ENCODE measurements at regions not wholly inside any gene's neighbourhood (a gene's known extent, or its start where the extent isn't known, plus 50 kb on each side); places are given as distances from the start of the nearest gene placed in this dataset.

DNA sequence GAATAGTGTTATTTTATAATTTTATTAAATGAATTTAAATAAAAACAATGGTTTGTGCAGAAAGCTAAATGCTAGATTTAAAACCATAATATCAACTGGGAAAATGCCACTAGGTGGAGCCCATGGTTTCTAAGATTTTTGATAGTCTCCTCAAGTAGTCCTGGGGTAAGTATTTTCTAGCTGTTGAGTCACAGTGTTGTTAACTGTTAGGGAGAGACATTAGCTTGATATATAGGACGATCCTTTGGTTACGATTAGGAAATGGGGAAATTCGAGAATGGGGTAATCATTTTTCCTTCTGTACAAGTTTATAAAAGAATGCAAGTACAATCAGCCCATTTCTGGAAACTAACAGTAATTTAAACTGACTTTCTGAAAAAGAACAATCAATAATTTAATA lies 378.4 kb downstream of the ANKRD50 start:
- H3K4me1 ChIP-seq (ENCODE audit: control insufficient read depth in 2 of 2, insufficient read depth in 2 of 2, low read length in 2 of 2), result no peaks in the 10 kb centered on the region
- Mint-ChIP-seq H3K4me3 (no peak overlapping the region), H3K36me3 (no peaks in the 10 kb centered on the region), H3K27ac (no peak overlapping the region), H3K27me3 (no peaks in the 10 kb centered on the region), H3K9me3 (no peaks in the 10 kb centered on the region), H3K4me1 (no peaks in the 10 kb centered on the region)
- ChIA-PET CTCF (no interaction called here), POLR2A (no interaction called here)
- H3K27ac ChIP-seq (ENCODE audit: low read depth, low read length), result no peak overlapping the region
- no peak overlapping the region for H3K4me3 ChIP-seq (ENCODE audit: low read length)
- H3K27me3 ChIP-seq (ENCODE audit: control insufficient read depth in 2 of 2, insufficient read depth in 2 of 2, low read length in 2 of 2), result no peaks in the 10 kb centered on the region
- H3K9me3 ChIP-seq (ENCODE audit: control insufficient read depth in 2 of 3, low read length in 3 of 3), result no peaks in the 10 kb centered on the region
- no peak for DNase-seq
- intact Hi-C loops (cut with micrococcal nuclease), result no loop called here
- no peak for ATAC-seq
- H3K36me3 ChIP-seq (ENCODE audit: control insufficient read depth in 2 of 3, insufficient read depth in 3 of 3, low read length in 3 of 3), result no peaks in the 10 kb centered on the region

DNA sequence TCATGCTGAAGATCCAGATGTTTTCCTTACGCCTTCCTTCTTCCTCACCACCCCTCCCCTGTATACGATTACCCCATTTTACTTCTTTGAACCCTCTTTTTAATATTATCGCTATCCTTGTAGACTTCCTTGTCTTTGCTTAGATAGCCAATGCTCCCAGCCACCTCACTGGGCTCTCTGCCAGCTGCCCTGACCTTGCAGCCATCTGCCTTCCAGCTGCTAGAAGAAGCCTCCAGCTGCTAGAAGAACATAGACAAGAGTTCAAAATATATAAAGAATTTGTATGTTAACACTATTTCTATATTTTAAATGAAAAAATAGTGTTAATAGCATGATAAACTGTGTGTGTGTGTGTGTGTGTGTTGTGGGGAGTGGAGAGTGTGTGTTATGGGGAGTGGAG lies 374.7 kb downstream of the ANKRD50 start:
- H3K4me3 Mint-ChIP-seq, result no peak overlapping the region
- ChIA-PET CTCF (no interaction called here), POLR2A (no interaction called here)
- intact Hi-C loops (cut with micrococcal nuclease), result no loop called here
- ATAC-seq, result no peak
- no peaks in the 10 kb centered on the region for H3K9me3 Mint-ChIP-seq
- Histone ChIP-seq H3K36me3 (ENCODE audit: control insufficient read depth in 2 of 3, insufficient read depth in 3 of 3, low read length in 3 of 3) (no peaks in the 10 kb centered on the region), H3K9me3 (ENCODE audit: control insufficient read depth in 2 of 3, low read length in 3 of 3) (no peaks in the 10 kb centered on the region), H3K27me3 (ENCODE audit: control insufficient read depth in 2 of 2, insufficient read depth in 2 of 2, low read length in 2 of 2) (no peaks in the 10 kb centered on the region), H3K4me3 (ENCODE audit: low read length) (no peak overlapping the region), H3K4me1 (ENCODE audit: control insufficient read depth in 2 of 2, insufficient read depth in 2 of 2, low read length in 2 of 2) (no peaks in the 10 kb centered on the region), H3K27ac (ENCODE audit: low read depth, low read length) (no peak overlapping the region)
- H3K27me3 Mint-ChIP-seq, result no peaks in the 10 kb centered on the region
- H3K27ac Mint-ChIP-seq, result no peak overlapping the region
- no peaks in the 10 kb centered on the region for H3K4me1 Mint-ChIP-seq
- no peaks in the 10 kb centered on the region for H3K36me3 Mint-ChIP-seq
- no peak for DNase-seq

DNA sequence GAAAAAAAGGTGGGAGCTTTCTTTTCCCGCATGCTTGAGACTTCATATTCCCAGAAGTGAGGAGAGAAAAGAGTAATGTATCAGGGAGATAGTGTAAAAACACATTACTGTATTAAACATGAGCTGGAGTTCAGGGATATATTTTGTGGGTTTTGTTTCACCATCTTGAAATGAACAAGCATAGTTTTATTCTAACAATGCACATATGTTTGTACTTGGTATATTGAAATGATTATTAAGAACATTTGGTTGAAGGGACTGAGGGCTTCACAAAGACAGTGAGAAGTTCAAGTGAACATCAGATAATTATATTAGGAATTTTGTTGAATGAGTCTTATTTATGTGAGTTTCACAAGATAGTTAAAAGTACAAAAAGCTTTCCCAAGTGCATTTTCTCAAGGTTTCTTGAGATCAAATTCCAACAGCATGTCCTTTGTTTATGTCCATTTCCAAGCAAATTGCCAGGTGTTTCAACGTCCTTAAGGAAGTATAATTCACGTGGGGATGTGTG lies 368.8 kb downstream of the ANKRD50 start:
- no peaks in the 10 kb centered on the region for H3K9me3 ChIP-seq (ENCODE audit: control insufficient read depth in 2 of 3, low read length in 3 of 3)
- H3K9me3 Mint-ChIP-seq, result peaks cover 0 to 2% (median 0%) of the 10 kb centered on the region in 11 donors
- no peaks in the 10 kb centered on the region for H3K36me3 Mint-ChIP-seq
- H3K27ac Mint-ChIP-seq, result no peak overlapping the region
- no peaks in the 10 kb centered on the region for H3K4me1 ChIP-seq (ENCODE audit: control insufficient read depth in 2 of 2, insufficient read depth in 2 of 2, low read length in 2 of 2)
- H3K36me3 ChIP-seq (ENCODE audit: control insufficient read depth in 2 of 3, insufficient read depth in 3 of 3, low read length in 3 of 3), result no peaks in the 10 kb centered on the region
- intact Hi-C loops (cut with micrococcal nuclease), result no loop called here
- no peak overlapping the region for H3K4me3 Mint-ChIP-seq
- H3K27me3 ChIP-seq (ENCODE audit: control insufficient read depth in 2 of 2, insufficient read depth in 2 of 2, low read length in 2 of 2), result no peaks in the 10 kb centered on the region
- no peak overlapping the region for H3K27ac ChIP-seq (ENCODE audit: low read depth, low read length)
- DNase-seq (no peak), ATAC-seq (no peak)
- no peak overlapping the region for H3K4me3 ChIP-seq (ENCODE audit: low read length)
- ChIA-PET POLR2A (no interaction called here), CTCF (no interaction called here)
- H3K27me3 Mint-ChIP-seq, result peaks cover 0 to 9% (median 0%) of the 10 kb centered on the region in 5 donors
- H3K4me1 Mint-ChIP-seq, result no peaks in the 10 kb centered on the region

- no peaks in the 10 kb centered on the region for H3K27me3 ChIP-seq (ENCODE audit: control insufficient read depth in 2 of 2, insufficient read depth in 2 of 2, low read length in 2 of 2)
- H3K4me1 Mint-ChIP-seq, result no peaks in the 10 kb centered on the region
- no peak overlapping the region for H3K4me3 ChIP-seq (ENCODE audit: low read length)
- H3K9me3 Mint-ChIP-seq, result peaks cover 0 to 19% (median 10%) of the 10 kb centered on the region in 11 donors
- H3K36me3 ChIP-seq (ENCODE audit: control insufficient read depth in 2 of 3, insufficient read depth in 3 of 3, low read length in 3 of 3), result no peaks in the 10 kb centered on the region
- ChIA-PET CTCF (no interaction called here), POLR2A (no interaction called here)
- no peaks in the 10 kb centered on the region for H3K27me3 Mint-ChIP-seq
- H3K27ac ChIP-seq (ENCODE audit: low read depth, low read length), result no peak overlapping the region
- intact Hi-C loops (cut with micrococcal nuclease), result no loop called here
- no peak overlapping the region for H3K27ac Mint-ChIP-seq
- no peaks in the 10 kb centered on the region for H3K9me3 ChIP-seq (ENCODE audit: control insufficient read depth in 2 of 3, low read length in 3 of 3)
- no peaks in the 10 kb centered on the region for H3K36me3 Mint-ChIP-seq
- no peak overlapping the region for H3K4me3 Mint-ChIP-seq
- no peaks in the 10 kb centered on the region for H3K4me1 ChIP-seq (ENCODE audit: control insufficient read depth in 2 of 2, insufficient read depth in 2 of 2, low read length in 2 of 2)
- ATAC-seq, result no peak
- no peak for DNase-seq
Observed at GRCh38 chr4:124372916-124373315, 339.6 kb downstream of the ANKRD50 start.

DNA sequence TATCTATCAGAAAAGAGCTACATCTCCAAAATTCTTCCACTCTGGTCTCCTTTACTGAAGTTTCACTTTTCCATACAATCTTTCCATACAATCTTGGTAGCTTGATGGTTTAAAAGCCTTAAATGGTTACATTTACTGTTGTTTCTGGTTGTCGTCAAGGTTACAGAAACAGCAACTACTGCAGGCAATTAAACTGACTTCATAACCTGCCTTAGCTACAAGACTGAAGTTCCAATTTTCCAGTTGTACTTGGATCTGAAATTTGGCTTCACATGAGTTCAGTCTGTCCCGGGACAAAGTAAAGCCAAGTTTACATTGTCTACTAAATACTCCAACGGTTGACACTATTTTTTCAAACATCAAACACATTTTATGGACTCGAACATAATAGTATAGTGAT lies 326.4 kb downstream of the ANKRD50 start:
- Mint-ChIP-seq H3K36me3 (no peaks in the 10 kb centered on the region), H3K4me3 (no peak overlapping the region), H3K27me3 (no peaks in the 10 kb centered on the region), H3K27ac (no peak overlapping the region), H3K4me1 (no peaks in the 10 kb centered on the region), H3K9me3 (peaks cover 0 to 8% (median 0%) of the 10 kb centered on the region in 11 donors)
- no peaks in the 10 kb centered on the region for H3K36me3 ChIP-seq (ENCODE audit: control insufficient read depth in 2 of 3, insufficient read depth in 3 of 3, low read length in 3 of 3)
- ChIA-PET POLR2A (no interaction called here), CTCF (no interaction called here)
- no peaks in the 10 kb centered on the region for H3K4me1 ChIP-seq (ENCODE audit: control insufficient read depth in 2 of 2, insufficient read depth in 2 of 2, low read length in 2 of 2)
- H3K27me3 ChIP-seq (ENCODE audit: control insufficient read depth in 2 of 2, insufficient read depth in 2 of 2, low read length in 2 of 2), result no peaks in the 10 kb centered on the region
- H3K9me3 ChIP-seq (ENCODE audit: control insufficient read depth in 2 of 3, low read length in 3 of 3), result no peaks in the 10 kb centered on the region
- no peak overlapping the region for H3K4me3 ChIP-seq (ENCODE audit: low read length)
- ATAC-seq (no peak), DNase-seq (no peak)
- H3K27ac ChIP-seq (ENCODE audit: low read depth, low read length), result no peak overlapping the region
- intact Hi-C loops (cut with micrococcal nuclease), result no loop called here

DNA sequence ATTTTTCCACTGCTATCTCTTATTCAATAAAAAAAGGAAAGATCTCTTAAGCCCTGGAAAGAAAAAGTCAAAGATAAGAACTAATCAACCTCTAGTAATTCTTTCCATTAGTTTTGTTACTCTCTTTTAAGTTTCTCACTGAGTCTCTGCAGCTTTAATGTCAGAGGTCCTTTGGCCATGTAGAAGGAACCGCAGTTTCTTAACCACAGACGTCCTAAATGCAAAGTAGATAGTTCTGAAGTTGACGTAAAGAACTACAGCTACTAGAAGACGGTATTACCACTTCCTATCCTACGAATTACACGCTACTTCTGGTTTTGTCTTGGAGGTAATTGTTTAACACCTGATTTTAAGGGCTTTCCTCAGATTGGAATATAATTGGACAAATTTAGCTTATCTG lies 325.9 kb downstream of the ANKRD50 start:
- no peaks in the 10 kb centered on the region for H3K9me3 ChIP-seq (ENCODE audit: control insufficient read depth in 2 of 3, low read length in 3 of 3)
- H3K4me3 Mint-ChIP-seq, result no peak overlapping the region
- ATAC-seq, result no peak
- no peaks in the 10 kb centered on the region for H3K4me1 ChIP-seq (ENCODE audit: control insufficient read depth in 2 of 2, insufficient read depth in 2 of 2, low read length in 2 of 2)
- DNase-seq, result no peak
- H3K36me3 ChIP-seq (ENCODE audit: control insufficient read depth in 2 of 3, insufficient read depth in 3 of 3, low read length in 3 of 3), result no peaks in the 10 kb centered on the region
- no peaks in the 10 kb centered on the region for H3K27me3 Mint-ChIP-seq
- ChIA-PET CTCF (no interaction called here), POLR2A (no interaction called here)
- H3K4me1 Mint-ChIP-seq, result no peaks in the 10 kb centered on the region
- no peaks in the 10 kb centered on the region for H3K27me3 ChIP-seq (ENCODE audit: control insufficient read depth in 2 of 2, insufficient read depth in 2 of 2, low read length in 2 of 2)
- no peak overlapping the region for H3K27ac Mint-ChIP-seq
- peaks cover 0 to 8% (median 0%) of the 10 kb centered on the region in 11 donors for H3K9me3 Mint-ChIP-seq
- H3K36me3 Mint-ChIP-seq, result no peaks in the 10 kb centered on the region
- H3K4me3 ChIP-seq (ENCODE audit: low read length), result no peak overlapping the region
- intact Hi-C loops (cut with micrococcal nuclease), result no loop called here
- H3K27ac ChIP-seq (ENCODE audit: low read depth, low read length), result no peak overlapping the region

- no peak overlapping the region for H3K27ac Mint-ChIP-seq
- H3K4me3 Mint-ChIP-seq, result no peak overlapping the region
- Histone ChIP-seq H3K27ac (ENCODE audit: low read depth, low read length) (no peak overlapping the region), H3K4me3 (ENCODE audit: low read length) (no peak overlapping the region), H3K4me1 (ENCODE audit: control insufficient read depth in 2 of 2, insufficient read depth in 2 of 2, low read length in 2 of 2) (no peaks in the 10 kb centered on the region), H3K36me3 (ENCODE audit: control insufficient read depth in 2 of 3, insufficient read depth in 3 of 3, low read length in 3 of 3) (no peaks in the 10 kb centered on the region), H3K27me3 (ENCODE audit: control insufficient read depth in 2 of 2, insufficient read depth in 2 of 2, low read length in 2 of 2) (no peaks in the 10 kb centered on the region), H3K9me3 (ENCODE audit: control insufficient read depth in 2 of 3, low read length in 3 of 3) (no peaks in the 10 kb centered on the region)
- peaks cover 0 to 8% (median under 1%) of the 10 kb centered on the region in 11 donors for H3K9me3 Mint-ChIP-seq
- POLR2A ChIA-PET, result no interaction called here
- CTCF ChIA-PET, result no interaction called here
- ATAC-seq, result no peak
- DNase-seq, result no peak
- no peaks in the 10 kb centered on the region for H3K4me1 Mint-ChIP-seq
- H3K27me3 Mint-ChIP-seq, result no peaks in the 10 kb centered on the region
- intact Hi-C loops (cut with micrococcal nuclease), result no loop called here
- H3K36me3 Mint-ChIP-seq, result peaks cover 0 to 3% (median 0%) of the 10 kb centered on the region in 5 donors
Observed at GRCh38 chr4:124389591-124389990, 322.9 kb downstream of the ANKRD50 start.

Measured in naive thymus-derived CD4-positive, alpha-beta T cell (primary cell).